Upper lobe of right lung (tissue), 1 donor: ENCODE measurements at regions not wholly inside any gene's neighbourhood (a gene's known extent, or its start where the extent isn't known, plus 50 kb on each side); places are given as distances from the start of the nearest gene placed in this dataset.

ENCODE experiments used
- ATAC-seq: fragments of 200-7000 bp; cut with Tn5 transposase; one replicate; pipeline ENCODE4 v1.9.1; 2020; ENCODE audit warnings: mild to moderate bottlenecking, moderate library complexity
- DNase-seq: peaks from one replicate; pipeline ENCODE4 v3.0.0-alpha.2; 2020
- H3K27ac ChIP-seq: fragments of 200-600 bp; one replicate; pipeline ENCODE4 v1.8.0; 2022
- H3K27me3 ChIP-seq: fragments of 200-600 bp; one replicate; pipeline ENCODE4 v1.8.0; 2022; ENCODE audit warnings: mild to moderate bottlenecking
- H3K36me3 ChIP-seq: fragments of 200-600 bp; one replicate; pipeline ENCODE4 v1.8.0; 2022
- H3K4me1 ChIP-seq: fragments of 200-600 bp; one replicate; pipeline ENCODE4 v1.8.0; 2022
- H3K4me3 ChIP-seq: fragments of 200-600 bp; one replicate; pipeline ENCODE4 v1.8.0; 2022; ENCODE audit warnings: mild to moderate bottlenecking
- H3K9me3 ChIP-seq: fragments of 200-600 bp; one replicate; pipeline ENCODE4 v1.8.0; 2022
- intact Hi-C: fragments of 100-400 bp; cut with DNase I; formaldehyde crosslinking; loops from one replicate; pipeline ENCODE4 v1.11.0; 2022
- TF ChIP-seq, protein P1 (sequence below): fragments of 200-600 bp; IDR thresholded peaks from one replicate; pipeline ENCODE4 v1.8.0; 2022; ENCODE audit warnings: antibody characterized with exemption
- donor health status: DM: no; HTN: yes; CAD: no; lungs with severe emphysema.

DNA sequence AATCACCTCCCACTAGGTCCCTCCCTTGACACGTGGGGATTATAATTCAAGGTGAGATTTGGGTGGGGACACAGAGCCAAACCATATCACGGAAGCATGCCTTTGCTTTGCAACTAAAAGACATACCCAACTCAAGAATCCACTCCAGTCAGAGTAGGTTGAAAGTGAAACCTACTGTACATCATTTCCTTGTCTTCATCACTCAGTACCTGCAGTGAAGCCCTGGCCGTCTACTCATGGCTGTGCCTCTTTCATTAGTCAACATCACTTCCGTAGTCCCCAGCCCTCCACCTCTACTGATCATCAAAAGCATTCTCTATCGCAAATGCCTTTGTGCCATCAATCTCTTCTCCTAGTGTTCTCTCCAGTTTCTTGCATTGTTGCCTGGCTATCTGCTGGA, 343.1 kb upstream of the ARGLU1 start:
- Histone ChIP-seq H3K27ac (no peak overlapping the region), H3K4me1 (no peaks in the 10 kb centered on the region), H3K9me3 (no peaks in the 10 kb centered on the region), H3K27me3 (no peaks in the 10 kb centered on the region), H3K4me3 (no peak overlapping the region), H3K36me3 (no peaks in the 10 kb centered on the region)
- no peak for DNase-seq
- intact Hi-C loops: no loop called here
- TF ChIP-seq, protein P1, sequence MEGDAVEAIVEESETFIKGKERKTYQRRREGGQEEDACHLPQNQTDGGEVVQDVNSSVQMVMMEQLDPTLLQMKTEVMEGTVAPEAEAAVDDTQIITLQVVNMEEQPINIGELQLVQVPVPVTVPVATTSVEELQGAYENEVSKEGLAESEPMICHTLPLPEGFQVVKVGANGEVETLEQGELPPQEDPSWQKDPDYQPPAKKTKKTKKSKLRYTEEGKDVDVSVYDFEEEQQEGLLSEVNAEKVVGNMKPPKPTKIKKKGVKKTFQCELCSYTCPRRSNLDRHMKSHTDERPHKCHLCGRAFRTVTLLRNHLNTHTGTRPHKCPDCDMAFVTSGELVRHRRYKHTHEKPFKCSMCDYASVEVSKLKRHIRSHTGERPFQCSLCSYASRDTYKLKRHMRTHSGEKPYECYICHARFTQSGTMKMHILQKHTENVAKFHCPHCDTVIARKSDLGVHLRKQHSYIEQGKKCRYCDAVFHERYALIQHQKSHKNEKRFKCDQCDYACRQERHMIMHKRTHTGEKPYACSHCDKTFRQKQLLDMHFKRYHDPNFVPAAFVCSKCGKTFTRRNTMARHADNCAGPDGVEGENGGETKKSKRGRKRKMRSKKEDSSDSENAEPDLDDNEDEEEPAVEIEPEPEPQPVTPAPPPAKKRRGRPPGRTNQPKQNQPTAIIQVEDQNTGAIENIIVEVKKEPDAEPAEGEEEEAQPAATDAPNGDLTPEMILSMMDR: no peak
- no peak for ATAC-seq

DNA sequence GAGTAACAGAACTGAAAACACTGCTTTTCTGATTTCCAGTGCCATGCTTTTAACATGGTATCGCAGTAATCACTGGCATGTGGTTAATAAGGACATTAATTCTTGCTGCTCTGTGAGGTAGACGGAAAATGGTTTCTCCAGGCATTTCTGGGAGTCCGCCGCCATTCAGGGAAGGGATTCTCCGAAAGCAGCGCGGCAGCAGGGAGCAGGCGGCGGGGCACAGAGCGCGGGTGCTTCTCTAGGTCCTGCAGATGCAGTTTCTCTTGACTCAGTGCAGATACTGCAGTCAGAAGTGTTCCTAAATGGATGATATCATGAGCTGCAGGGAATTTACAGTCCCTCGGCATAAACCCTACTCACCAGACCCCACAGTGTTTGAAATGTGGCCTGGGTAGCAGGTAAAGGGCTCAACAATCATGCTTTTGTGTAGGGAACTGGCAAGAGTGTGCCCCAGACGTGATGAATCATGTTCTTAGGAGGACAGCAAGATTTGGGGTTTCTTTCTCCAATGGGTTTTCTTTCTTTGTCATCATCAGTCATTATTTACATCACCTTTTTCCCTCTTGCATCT, 338.6 kb upstream of the ARGLU1 start:
- TF ChIP-seq, protein P1: no peak
- Histone ChIP-seq H3K4me3 (no peak overlapping the region), H3K27me3 (no peaks in the 10 kb centered on the region), H3K9me3 (no peaks in the 10 kb centered on the region), H3K27ac (no peak overlapping the region), H3K4me1 (no peaks in the 10 kb centered on the region), H3K36me3 (no peaks in the 10 kb centered on the region)
- DNase-seq (no peak), ATAC-seq (no peak)
- intact Hi-C loops: no loop called here

DNA sequence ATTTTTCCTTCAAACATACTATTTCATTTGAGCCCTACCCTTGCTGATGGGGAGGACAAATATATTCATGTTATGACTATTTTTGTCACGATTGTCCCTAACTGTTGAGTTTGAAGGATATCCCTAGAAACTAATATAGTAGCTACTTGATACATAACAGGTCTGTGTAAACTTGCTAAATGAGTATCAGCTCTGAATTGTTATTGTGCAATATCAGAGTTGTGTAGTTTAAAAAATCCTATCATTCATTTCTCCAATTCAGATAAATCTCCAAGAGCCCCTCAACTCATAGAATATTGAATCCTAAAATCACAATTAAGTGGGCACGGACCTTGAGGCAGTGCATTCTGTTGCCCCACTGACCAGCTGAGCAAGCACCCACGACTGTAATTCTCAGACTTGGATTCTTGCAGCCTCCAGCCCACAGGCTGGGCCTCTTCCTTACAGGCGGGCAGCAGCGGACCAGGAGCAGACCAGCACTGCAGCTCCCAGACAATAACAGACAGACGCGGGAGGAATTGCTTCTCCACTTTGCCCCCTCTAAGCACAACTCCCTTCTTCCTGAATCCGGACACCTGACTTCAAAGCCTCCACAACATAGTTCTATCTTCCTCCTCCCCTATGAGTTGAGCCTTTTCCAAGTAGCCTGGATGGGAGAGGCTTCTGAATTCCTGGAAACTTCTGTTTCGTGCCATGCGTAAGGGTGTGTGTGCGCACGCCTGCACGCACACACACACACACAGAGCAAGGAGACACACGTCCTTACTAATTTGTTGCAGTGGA, 337.6 kb upstream of the ARGLU1 start:
- H3K4me1 ChIP-seq: no peaks in the 10 kb centered on the region
- intact Hi-C loops: no loop called here
- no peaks in the 10 kb centered on the region for H3K36me3 ChIP-seq
- H3K27me3 ChIP-seq: no peaks in the 10 kb centered on the region
- DNase-seq: no peak
- peak; percentile 30 for ATAC-seq
- no peaks in the 10 kb centered on the region for H3K9me3 ChIP-seq
- TF ChIP-seq, protein P1: no peak
- H3K27ac ChIP-seq: no peak overlapping the region
- H3K4me3 ChIP-seq: no peak overlapping the region

DNA sequence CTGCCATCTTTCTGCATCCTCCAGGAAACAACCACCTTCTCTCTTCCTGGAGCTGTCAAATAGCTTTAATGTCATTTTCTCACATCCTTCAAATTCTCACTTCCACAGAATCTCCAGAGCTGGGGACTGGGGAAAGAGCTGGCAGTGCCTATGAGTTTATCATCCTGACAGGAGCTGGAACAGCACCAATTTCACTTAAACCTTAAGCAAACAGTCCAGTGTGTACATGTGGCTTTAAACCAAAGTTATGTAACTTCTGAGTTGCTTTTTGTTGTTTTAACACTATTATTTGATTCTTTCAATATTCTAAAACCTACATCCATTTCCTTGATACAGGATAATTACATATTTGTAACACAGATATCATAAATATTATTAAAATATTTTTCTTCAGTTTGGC, 331.5 kb upstream of the ARGLU1 start:
- Histone ChIP-seq H3K4me3 (no peak overlapping the region), H3K27me3 (no peaks in the 10 kb centered on the region), H3K4me1 (no peaks in the 10 kb centered on the region), H3K36me3 (no peaks in the 10 kb centered on the region), H3K9me3 (no peaks in the 10 kb centered on the region), H3K27ac (no peak overlapping the region)
- intact Hi-C loops: no loop called here
- ATAC-seq (no peak), DNase-seq (no peak)
- TF ChIP-seq, protein P1: no peak

DNA sequence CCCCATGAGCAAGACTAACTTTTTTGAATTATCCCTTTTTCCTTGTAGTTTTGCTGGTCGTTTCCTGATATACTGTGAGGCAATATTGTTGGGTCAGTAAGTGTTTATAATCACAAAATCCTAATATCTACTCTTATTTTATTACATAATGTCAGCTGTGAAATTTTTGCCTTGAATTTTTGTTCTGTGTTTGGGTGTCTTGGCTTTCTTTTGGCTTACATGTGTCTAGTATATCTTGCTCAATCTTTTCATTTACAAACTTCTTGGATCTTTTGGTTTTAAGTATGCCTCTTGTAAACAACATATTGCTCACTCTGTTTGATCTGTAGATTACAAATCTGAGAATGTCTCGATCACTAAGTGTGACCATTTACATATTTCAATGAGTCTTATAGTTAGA, 330.3 kb upstream of the ARGLU1 start:
- no peaks in the 10 kb centered on the region for H3K9me3 ChIP-seq
- no peak overlapping the region for H3K27ac ChIP-seq
- no peaks in the 10 kb centered on the region for H3K27me3 ChIP-seq
- H3K4me1 ChIP-seq: no peaks in the 10 kb centered on the region
- DNase-seq: no peak
- TF ChIP-seq, protein P1: no peak
- ATAC-seq: no peak
- intact Hi-C loops: no loop called here
- H3K36me3 ChIP-seq: no peaks in the 10 kb centered on the region
- no peak overlapping the region for H3K4me3 ChIP-seq
